Ascending aorta (tissue), 2 donors: ENCODE measurements at regions not wholly inside any gene's neighbourhood (a gene's known extent, or its start where the extent isn't known, plus 50 kb on each side); places are given as distances from the start of the nearest gene placed in this dataset.

ENCODE experiments used
- DNase-seq, 2 donors: peaks; one replicate each; pipeline ENCODE4 v3.0.0-alpha.2; 2019; ENCODE audit warnings: low spot score in 2 of 2
- H3K27ac ChIP-seq, 2 donors: fragments of 200-600 bp; sonication (generic); one replicate each; pipeline ENCODE4 v1.5.1; 2016 to 2017; ENCODE audit warnings: mild to moderate bottlenecking in 1 of 2
- H3K27me3 ChIP-seq: fragments of 200-600 bp; sonication (generic); one replicate; pipeline ENCODE4 v1.5.1; 2017
- H3K36me3 ChIP-seq, 2 donors: fragments of 200-600 bp; sonication (generic); one replicate each; pipeline ENCODE4 v1.5.1; 2016
- H3K4me1 ChIP-seq, 2 donors: fragments of 200-600 bp; sonication (generic); one replicate each; pipeline ENCODE4 v1.5.1; 2016 to 2017; ENCODE audit warnings: mild to moderate bottlenecking in 1 of 2
- H3K4me3 ChIP-seq, 2 donors: fragments of 200-600 bp; sonication (generic); one replicate each; pipeline ENCODE4 v1.5.1; 2016 to 2017; ENCODE audit warnings: mild to moderate bottlenecking in 1 of 2
- H3K9me3 ChIP-seq, 2 donors: fragments of 200-600 bp; sonication (generic); one replicate each; pipeline ENCODE4 v1.5.1; 2016
- CTCF ChIP-seq, 3 experiments: fragments of 200-600 bp in 2 of 3; fragments of 450-650 bp in 1 of 3; sonication (generic) in 2 of 3; IDR thresholded peaks; one replicate each; pipeline ENCODE4 v1.5.1; 2016 to 2019; ENCODE audit warnings: antibody characterized with exemption in 3 of 3, mild to moderate bottlenecking in 1 of 3, moderate library complexity in 1 of 3
- intact Hi-C: fragments of 100-400 bp; cut with DNase I; formaldehyde crosslinking; loops from one replicate; pipeline ENCODE4 v1.15.1; 2023

- intact Hi-C loops = no loop called here
- Histone ChIP-seq H3K27ac (no peak overlapping the region), H3K9me3 (no peaks in the 10 kb centered on the region), H3K36me3 (peaks cover 8 to 41% of the 10 kb centered on the region in 2 donors), H3K4me1 (no peaks in the 10 kb centered on the region), H3K4me3 (no peak overlapping the region), H3K27me3 (no peaks in the 10 kb centered on the region)
- no peak for TF ChIP-seq CTCF (IDR thresholded peaks at IDR 0.05)
- DNase-seq = no peak
Measured at GRCh38 chr2:217611626-217612127, 391.1 kb downstream of the TNS1 start.

GRCh38 chr2:217611056-217611455 lies 391.7 kb downstream of the TNS1 start:
- peaks cover 8 to 41% of the 10 kb centered on the region in 2 donors for H3K36me3 ChIP-seq

GRCh38 chr2:217610401-217610814 lies 392.4 kb downstream of the TNS1 start:
- Histone ChIP-seq H3K4me1 (no peaks in the 10 kb centered on the region), H3K27me3 (no peaks in the 10 kb centered on the region), H3K36me3 (peaks cover 8 to 41% of the 10 kb centered on the region in 2 donors), H3K9me3 (no peaks in the 10 kb centered on the region), H3K27ac (no peak overlapping the region), H3K4me3 (no peak overlapping the region)
- no peak for TF ChIP-seq CTCF (IDR thresholded peaks at IDR 0.05)
- DNase-seq = no peak
- intact Hi-C loops = no loop called here

More at GRCh38 chr2:217611056-217611455, 391.7 kb downstream of the TNS1 start:
- TF ChIP-seq CTCF (IDR thresholded peaks at IDR 0.05) = no peak
- H3K27me3 ChIP-seq = no peaks in the 10 kb centered on the region
- no peaks in the 10 kb centered on the region for H3K9me3 ChIP-seq
- no peak overlapping the region for H3K27ac ChIP-seq
- no peak overlapping the region for H3K4me3 ChIP-seq
- DNase-seq = no peak
- no peaks in the 10 kb centered on the region for H3K4me1 ChIP-seq
- intact Hi-C loops = no loop called here

- Histone ChIP-seq H3K27ac (no peak overlapping the region), H3K9me3 (no peaks in the 10 kb centered on the region), H3K36me3 (peaks cover 8 to 41% of the 10 kb centered on the region in 2 donors), H3K4me1 (no peaks in the 10 kb centered on the region), H3K27me3 (no peaks in the 10 kb centered on the region), H3K4me3 (no peak overlapping the region)
- TF ChIP-seq CTCF (IDR thresholded peaks at IDR 0.05) = no peak
- DNase-seq = no peak
- intact Hi-C loops = no loop called here
Measured at GRCh38 chr2:217609952-217610351, 392.8 kb downstream of the TNS1 start.

- TF ChIP-seq CTCF (IDR thresholded peaks at IDR 0.05) = no peak
- no peaks in the 10 kb centered on the region for H3K4me1 ChIP-seq
- DNase-seq = no peak
- no peaks in the 10 kb centered on the region for H3K9me3 ChIP-seq
- intact Hi-C loops = no loop called here
- H3K27me3 ChIP-seq = no peaks in the 10 kb centered on the region
- no peak overlapping the region for H3K27ac ChIP-seq
- peaks cover 5 to 33% of the 10 kb centered on the region in 2 donors for H3K36me3 ChIP-seq
- no peak overlapping the region for H3K4me3 ChIP-seq
Measured at GRCh38 chr2:217606296-217606695, 396.5 kb downstream of the TNS1 start.
